OCI-LY7 (cell line): ENCODE measurements at regions not wholly inside any gene's neighbourhood (a gene's known extent, or its start where the extent isn't known, plus 50 kb on each side); places are given as distances from the start of the nearest gene placed in this dataset.

Experiments used
- BruUV-seq: library from RNA; stranded (reverse); fragments of 400-500 nt; replicated peaks from 2 replicates; lab custom pipeline; 2021; lab: Mats Ljungman, UMichigan
- CTCF ChIA-PET: fragments of 300-600 bp; sonication (Branson Sonifier 250); formaldehyde crosslinking; loops from one replicate; lab custom pipeline; 2022; ENCODE audit warnings: antibody characterized with exemption; ENCODE audit not compliant: unreplicated experiment; lab: Charles Lee
- POLR2A ChIA-PET: fragments of 300-600 bp; sonication (Branson Sonifier 250); formaldehyde crosslinking; loops from one replicate; lab custom pipeline; 2022; ENCODE audit warnings: antibody characterized with exemption; lab: Charles Lee
- DNase-seq: peaks from one replicate; pipeline ENCODE4 v3.0.0-alpha.2; 2015; ENCODE audit warnings: low spot score
- H2AFZ ChIP-seq: fragments of 200-600 bp; sonication (generic), shearing (Covaris generic); 2 replicates; pipeline ENCODE4 v1.6.1; 2014; ENCODE audit warnings: mild to moderate bottlenecking, antibody characterized with exemption, low read length, moderate library complexity
- H3K27ac ChIP-seq: fragments of 200-600 bp; sonication (generic); 2 replicates; pipeline ENCODE4 v1.5.1; 2014; ENCODE audit warnings: mixed run types, low read depth, mild to moderate bottlenecking, moderate library complexity, low read length, inconsistent platforms; ENCODE audit not compliant: poor library complexity, severe bottlenecking
- H3K36me3 ChIP-seq: fragments of 200-600 bp; sonication (generic); 2 replicates; pipeline ENCODE4 v1.6.1; 2014; ENCODE audit warnings: mild to moderate bottlenecking, antibody characterized with exemption, low read length, moderate library complexity, mixed read lengths; ENCODE audit not compliant: insufficient read depth
- H3K4me1 ChIP-seq: fragments of 200-600 bp; sonication (generic); 2 replicates; pipeline ENCODE4 v1.5.1; 2014; ENCODE audit warnings: mild to moderate bottlenecking, low read length; ENCODE audit not compliant: insufficient read depth, poor library complexity, severe bottlenecking
- H3K4me2 ChIP-seq: fragments of 200-600 bp; sonication (generic); 2 replicates; pipeline ENCODE4 v1.6.1; 2014; ENCODE audit warnings: mild to moderate bottlenecking, low read length
- H3K4me3 ChIP-seq: fragments of 200-600 bp; sonication (generic); 2 replicates; pipeline ENCODE4 v1.5.1; 2014; ENCODE audit warnings: mild to moderate bottlenecking, low read depth, low read length; ENCODE audit not compliant: poor library complexity, severe bottlenecking
- H3K79me2 ChIP-seq: fragments of 200-600 bp; sonication (generic); 2 replicates; pipeline ENCODE4 v1.6.1; 2016; ENCODE audit warnings: low read depth, mild to moderate bottlenecking, low read length, moderate library complexity, mixed read lengths; ENCODE audit not compliant: insufficient read depth
- H3K9me2 ChIP-seq: fragments of 200-600 bp; sonication (generic); 2 replicates; pipeline ENCODE4 v1.6.1; 2016; ENCODE audit warnings: mild to moderate bottlenecking, low read length, mixed read lengths; ENCODE audit not compliant: insufficient read depth
- H3K9me3 ChIP-seq: fragments of 200-600 bp; sonication (generic); 2 replicates; pipeline ENCODE4 v1.6.1; 2014; ENCODE audit warnings: mild to moderate bottlenecking, mixed run types, low read length, mixed read lengths
- H4K20me1 ChIP-seq: fragments of 200-600 bp; sonication (generic); 2 replicates; pipeline ENCODE4 v1.6.1; 2014; ENCODE audit warnings: mild to moderate bottlenecking, antibody characterized with exemption, low read length, moderate library complexity, mixed read lengths; ENCODE audit not compliant: insufficient read depth
- EZH2phosphoT487 ChIP-seq: fragments of 200-600 bp; sonication (generic); IDR thresholded peaks from 2 replicates; pipeline ENCODE4 v1.6.1; 2018; ENCODE audit warnings: low read depth, borderline replicate concordance, mild to moderate bottlenecking, mixed run types, antibody characterized with exemption, low read length, moderate library complexity, mixed read lengths
- intact Hi-C: fragments of 100-400 bp; cut with micrococcal nuclease; formaldehyde crosslinking; loops from one replicate; pipeline ENCODE4 v1.10.0; 2022; ENCODE audit not compliant: unreplicated experiment
- TF ChIP-seq, protein P1 (sequence below): fragments of 200-600 bp; sonication (generic); conservative IDR thresholded peaks from 2 replicates; pipeline ENCODE4 v1.5.1; 2014; ENCODE audit warnings: mild to moderate bottlenecking, antibody characterized with exemption, low read length, moderate library complexity, mixed read lengths

DNA sequence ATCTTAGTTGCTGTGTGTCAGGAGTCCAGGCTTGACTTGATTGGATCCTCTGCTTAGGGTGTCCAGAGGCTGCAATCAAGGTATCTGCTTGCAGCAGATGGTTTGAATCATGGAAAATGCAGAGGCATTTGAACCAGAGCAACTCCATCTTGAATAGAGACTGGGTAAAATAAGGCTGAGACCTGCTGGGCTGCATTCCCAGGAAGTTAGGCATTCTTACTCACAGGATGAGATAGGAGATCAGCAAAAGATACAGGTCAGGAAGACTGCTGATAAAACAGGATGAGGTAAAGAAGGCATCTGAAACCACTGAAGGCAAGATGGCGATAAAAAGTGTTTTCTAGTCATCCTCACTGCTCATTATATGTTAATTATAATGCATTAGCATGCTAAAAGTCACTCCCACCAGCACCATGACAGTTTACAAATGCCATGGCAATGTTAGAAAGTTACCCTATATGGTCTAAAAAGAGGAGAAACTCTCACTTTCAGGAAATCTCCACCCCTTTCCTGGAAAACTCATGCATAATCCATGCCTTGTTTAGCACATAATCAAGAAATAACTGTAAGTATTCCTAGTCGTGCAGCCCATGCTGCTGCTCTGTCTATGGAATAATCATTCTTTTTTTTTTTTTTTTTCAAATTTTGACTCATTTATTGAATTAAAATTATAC is 218.3 kb upstream of the CPNE8 start:
- H3K79me2 ChIP-seq: no peaks in the 10 kb centered on the region
- DNase-seq: no peak
- intact Hi-C loops: no loop called here
- no peaks in the 10 kb centered on the region for H4K20me1 ChIP-seq
- no peaks in the 10 kb centered on the region for H3K36me3 ChIP-seq
- no peak overlapping the region for H3K4me2 ChIP-seq
- H3K4me3 ChIP-seq: no peak overlapping the region
- no peaks in the 10 kb centered on the region for H3K4me1 ChIP-seq
- ChIA-PET POLR2A (interaction anchor here (0.5 kb wide), 1 partner anchor 15 kb away, joined by 3 read pairs; no protein-coding TSS in a partner anchor), CTCF (no interaction called here)
- H3K27ac ChIP-seq: no peak overlapping the region
- BruUV-seq: no TSS peak
- no peak overlapping the region for H2AFZ ChIP-seq
- no peaks in the 10 kb centered on the region for H3K9me3 ChIP-seq
- H3K9me2 ChIP-seq: no peaks in the 10 kb centered on the region
- TF ChIP-seq, protein P1, sequence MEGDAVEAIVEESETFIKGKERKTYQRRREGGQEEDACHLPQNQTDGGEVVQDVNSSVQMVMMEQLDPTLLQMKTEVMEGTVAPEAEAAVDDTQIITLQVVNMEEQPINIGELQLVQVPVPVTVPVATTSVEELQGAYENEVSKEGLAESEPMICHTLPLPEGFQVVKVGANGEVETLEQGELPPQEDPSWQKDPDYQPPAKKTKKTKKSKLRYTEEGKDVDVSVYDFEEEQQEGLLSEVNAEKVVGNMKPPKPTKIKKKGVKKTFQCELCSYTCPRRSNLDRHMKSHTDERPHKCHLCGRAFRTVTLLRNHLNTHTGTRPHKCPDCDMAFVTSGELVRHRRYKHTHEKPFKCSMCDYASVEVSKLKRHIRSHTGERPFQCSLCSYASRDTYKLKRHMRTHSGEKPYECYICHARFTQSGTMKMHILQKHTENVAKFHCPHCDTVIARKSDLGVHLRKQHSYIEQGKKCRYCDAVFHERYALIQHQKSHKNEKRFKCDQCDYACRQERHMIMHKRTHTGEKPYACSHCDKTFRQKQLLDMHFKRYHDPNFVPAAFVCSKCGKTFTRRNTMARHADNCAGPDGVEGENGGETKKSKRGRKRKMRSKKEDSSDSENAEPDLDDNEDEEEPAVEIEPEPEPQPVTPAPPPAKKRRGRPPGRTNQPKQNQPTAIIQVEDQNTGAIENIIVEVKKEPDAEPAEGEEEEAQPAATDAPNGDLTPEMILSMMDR: no peak
- no peak for TF ChIP-seq EZH2phosphoT487

DNA sequence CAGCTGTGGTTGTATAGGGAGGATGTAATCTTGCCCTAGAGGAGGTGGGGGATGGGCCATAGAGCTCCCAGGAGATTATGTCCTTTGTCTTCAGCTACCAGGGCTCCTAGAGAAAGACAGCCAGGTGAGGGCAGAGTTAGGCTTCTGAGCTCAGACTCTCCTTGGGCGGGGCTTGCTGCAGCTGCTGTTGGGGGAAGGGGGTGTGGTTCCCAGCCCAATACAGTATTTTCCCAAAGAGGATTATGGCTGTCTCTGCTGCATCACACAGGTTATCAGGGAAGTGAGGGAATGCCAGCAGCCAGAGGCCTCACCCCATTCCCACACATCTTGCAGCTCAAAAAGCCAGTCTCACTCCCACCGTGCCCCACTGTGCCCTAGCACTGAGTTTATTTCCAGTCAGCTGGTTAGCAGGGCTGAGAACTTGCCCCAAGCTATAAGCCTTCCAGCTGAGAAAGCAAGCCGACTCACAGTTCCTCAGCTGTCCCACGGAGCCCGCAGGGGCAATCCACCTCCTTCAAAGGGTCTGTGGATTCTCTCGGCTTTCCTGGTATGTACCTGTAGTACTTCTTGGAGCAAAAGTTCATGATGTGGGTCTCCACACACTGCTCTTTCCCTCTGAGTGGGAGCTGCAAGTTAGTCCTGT is 217.3 kb upstream of the CPNE8 start:
- POLR2A ChIA-PET: no interaction called here
- Histone ChIP-seq H4K20me1 (no peaks in the 10 kb centered on the region), H3K4me2 (no peak overlapping the region), H3K9me2 (no peaks in the 10 kb centered on the region), H3K27ac (no peak overlapping the region), H3K4me3 (no peak overlapping the region), H3K36me3 (no peaks in the 10 kb centered on the region), H3K4me1 (no peaks in the 10 kb centered on the region), H3K79me2 (no peaks in the 10 kb centered on the region), H2AFZ (no peak overlapping the region), H3K9me3 (no peaks in the 10 kb centered on the region)
- peak; percentile 3 for DNase-seq
- TF ChIP-seq, protein P1: no peak
- no peak for TF ChIP-seq EZH2phosphoT487
- BruUV-seq: no TSS peak
- CTCF ChIA-PET: no interaction called here
- intact Hi-C loops: no loop called here

DNA sequence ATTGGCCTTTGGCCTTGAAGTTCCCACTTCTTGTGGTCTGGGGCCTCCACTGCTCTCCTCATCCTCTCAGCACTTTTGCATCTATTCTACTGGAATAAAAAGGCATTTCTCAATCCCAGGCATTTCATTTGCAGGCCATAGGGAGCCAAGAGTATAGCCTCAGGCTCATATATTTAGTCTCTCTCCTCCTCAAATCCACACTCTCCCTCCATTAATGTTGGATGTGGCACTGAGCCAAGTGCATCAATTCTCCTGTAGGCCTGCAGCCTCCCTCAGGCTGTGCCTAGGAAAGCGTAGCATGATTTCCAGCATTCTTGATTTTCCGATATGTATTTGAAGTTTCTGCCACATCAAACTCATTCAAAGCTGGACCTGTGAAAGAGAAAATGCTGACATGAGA is 211.5 kb upstream of the CPNE8 start:
- H3K27ac ChIP-seq: no peak overlapping the region
- no peaks in the 10 kb centered on the region for H3K36me3 ChIP-seq
- no peak overlapping the region for H2AFZ ChIP-seq
- no peaks in the 10 kb centered on the region for H3K9me3 ChIP-seq
- H3K4me2 ChIP-seq: no peak overlapping the region
- no peak for TF ChIP-seq EZH2phosphoT487
- TF ChIP-seq, protein P1: no peak
- H3K9me2 ChIP-seq: no peaks in the 10 kb centered on the region
- POLR2A ChIA-PET: no interaction called here
- no peaks in the 10 kb centered on the region for H4K20me1 ChIP-seq
- no peak for DNase-seq
- intact Hi-C loops: no loop called here
- CTCF ChIA-PET: no interaction called here
- no TSS peak for BruUV-seq
- no peaks in the 10 kb centered on the region for H3K4me1 ChIP-seq
- no peaks in the 10 kb centered on the region for H3K79me2 ChIP-seq
- no peak overlapping the region for H3K4me3 ChIP-seq
